Activated T-helper 17 cell treated with anti-CD3 and anti-CD28 coated beads, Interleukin-2, amount 50 U/mL, for 72 hours (primary cell): ENCODE measurements at regions not wholly inside any gene's neighbourhood (a gene's known extent, or its start where the extent isn't known, plus 50 kb on each side); places are given as distances from the start of the nearest gene placed in this dataset.
"Not testable (repeated sequence)": the region's sequence is repeated elsewhere in the genome, so short reads cannot be mapped to it uniquely, and the experiment has no call there.

Experiments used
- ATAC-seq: fragments of 150-1000 bp; cut with Tn5 transposase; replicated peaks from 2 replicates; pipeline ENCODE4 v1.10.0; 2021; ENCODE audit warnings: mild to moderate bottlenecking, moderate library complexity
- H3K27ac Mint-ChIP-seq: one replicate; pipeline ENCODE4 v1.8.0; 2022; ENCODE audit warnings: mixed read lengths
- H3K27me3 Mint-ChIP-seq: one replicate; pipeline ENCODE4 v1.8.0; 2022; ENCODE audit warnings: mixed read lengths
- H3K36me3 Mint-ChIP-seq: one replicate; pipeline ENCODE4 v1.8.0; 2022; ENCODE audit warnings: low read depth, mild to moderate bottlenecking, mixed read lengths
- H3K4me1 Mint-ChIP-seq: one replicate; pipeline ENCODE4 v1.8.0; 2022; ENCODE audit warnings: mixed read lengths
- H3K4me3 Mint-ChIP-seq: one replicate; pipeline ENCODE4 v1.8.0; 2022; ENCODE audit warnings: mild to moderate bottlenecking, mixed read lengths
- H3K9me3 Mint-ChIP-seq: one replicate; pipeline ENCODE4 v1.8.0; 2022; ENCODE audit warnings: mixed read lengths

DNA sequence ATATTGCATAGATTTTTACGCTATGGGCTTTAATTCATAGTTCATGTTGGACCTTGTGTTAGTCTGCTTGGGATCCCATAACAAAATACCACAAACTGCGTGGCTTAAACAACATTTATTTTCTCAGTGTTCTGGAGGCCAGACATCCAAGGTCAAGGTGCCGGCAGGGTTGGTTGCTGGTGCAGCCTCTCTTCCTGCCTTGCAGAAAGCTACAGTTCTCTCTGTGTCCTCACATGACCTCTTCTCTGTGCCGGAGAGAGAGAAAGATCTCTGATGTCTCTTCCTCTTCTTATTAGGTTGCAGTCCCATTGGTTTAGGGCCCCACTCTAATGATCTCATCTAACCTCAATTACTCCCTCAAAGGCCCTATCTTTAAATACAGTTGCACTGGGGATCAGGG is 170.5 kb downstream of the IPO8 start:
- no peak for ATAC-seq
- Mint-ChIP-seq H3K9me3 (no peaks in the 10 kb centered on the region), H3K4me3 (no peak overlapping the region), H3K36me3 (no peaks in the 10 kb centered on the region), H3K27me3 (peaks cover 4% of the 10 kb centered on the region), H3K4me1 (no peaks in the 10 kb centered on the region), H3K27ac (no peak overlapping the region)

- not testable (repeated sequence) for H3K4me1 Mint-ChIP-seq, ATAC-seq, H3K27me3 Mint-ChIP-seq, H3K9me3 Mint-ChIP-seq, H3K36me3 Mint-ChIP-seq, H3K27ac Mint-ChIP-seq, H3K4me3 Mint-ChIP-seq
Measured at GRCh38 chr12:30520285-30520684, 175.4 kb downstream of the IPO8 start.

GRCh38 chr12:30519535-30519934 is 176.1 kb downstream of the IPO8 start:
- ATAC-seq: no peak
- no peaks in the 10 kb centered on the region for H3K27me3 Mint-ChIP-seq
- no peak overlapping the region for H3K27ac Mint-ChIP-seq
- no peak overlapping the region for H3K4me3 Mint-ChIP-seq
- H3K4me1 Mint-ChIP-seq: no peaks in the 10 kb centered on the region
- H3K36me3 Mint-ChIP-seq: no peaks in the 10 kb centered on the region
- no peaks in the 10 kb centered on the region for H3K9me3 Mint-ChIP-seq

DNA sequence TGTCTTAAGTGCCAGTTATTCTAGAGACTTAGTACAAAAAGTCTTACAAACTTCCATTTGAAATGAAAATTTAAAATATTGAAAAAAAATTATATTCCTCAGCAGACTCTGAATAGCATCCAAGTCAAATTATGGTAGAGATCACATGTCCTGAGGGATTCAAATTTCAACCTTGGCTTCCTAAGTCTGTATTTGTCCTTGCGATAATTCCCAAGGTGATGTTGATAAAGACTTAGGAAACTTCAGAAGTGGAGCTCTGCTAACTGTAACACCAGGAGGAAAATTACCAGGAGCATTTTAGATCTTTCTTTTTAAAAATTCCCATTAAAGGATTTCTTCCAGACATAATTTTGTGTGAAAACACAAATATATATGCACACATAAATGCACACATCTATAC is 178.3 kb downstream of the IPO8 start:
- Mint-ChIP-seq H3K4me1 (no peaks in the 10 kb centered on the region), H3K9me3 (no peaks in the 10 kb centered on the region), H3K27me3 (no peaks in the 10 kb centered on the region), H3K36me3 (no peaks in the 10 kb centered on the region), H3K4me3 (no peak overlapping the region), H3K27ac (no peak overlapping the region)
- ATAC-seq: no peak

DNA sequence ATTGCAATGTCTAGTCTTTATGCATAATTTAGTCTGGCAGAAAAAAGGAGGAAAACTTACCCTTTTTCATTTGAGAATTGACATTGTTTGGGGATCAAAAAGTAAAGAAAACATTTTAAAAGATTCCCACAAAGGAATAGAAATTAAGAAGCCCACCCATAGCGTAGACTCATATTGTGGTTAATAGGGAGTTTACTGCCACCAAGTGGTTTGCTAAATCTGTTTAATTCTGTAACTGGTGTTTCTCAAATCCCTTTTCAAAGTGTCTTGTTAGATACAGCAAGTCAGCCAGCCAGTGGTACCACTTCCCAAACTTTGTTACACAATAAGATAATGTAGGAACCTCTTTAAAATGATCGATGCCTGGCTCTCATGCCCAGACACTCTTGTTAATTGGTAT is 180.3 kb downstream of the IPO8 start:
- no peak overlapping the region for H3K4me3 Mint-ChIP-seq
- no peaks in the 10 kb centered on the region for H3K36me3 Mint-ChIP-seq
- no peak for ATAC-seq
- no peaks in the 10 kb centered on the region for H3K4me1 Mint-ChIP-seq
- no peak overlapping the region for H3K27ac Mint-ChIP-seq
- no peaks in the 10 kb centered on the region for H3K9me3 Mint-ChIP-seq
- no peaks in the 10 kb centered on the region for H3K27me3 Mint-ChIP-seq

GRCh38 chr12:30514666-30515065 is 181.0 kb downstream of the IPO8 start:
- Mint-ChIP-seq H3K27me3 (no peaks in the 10 kb centered on the region), H3K4me1 (no peaks in the 10 kb centered on the region), H3K27ac (no peak overlapping the region), H3K36me3 (no peaks in the 10 kb centered on the region), H3K9me3 (no peaks in the 10 kb centered on the region), H3K4me3 (no peak overlapping the region)
- ATAC-seq: no peak

DNA sequence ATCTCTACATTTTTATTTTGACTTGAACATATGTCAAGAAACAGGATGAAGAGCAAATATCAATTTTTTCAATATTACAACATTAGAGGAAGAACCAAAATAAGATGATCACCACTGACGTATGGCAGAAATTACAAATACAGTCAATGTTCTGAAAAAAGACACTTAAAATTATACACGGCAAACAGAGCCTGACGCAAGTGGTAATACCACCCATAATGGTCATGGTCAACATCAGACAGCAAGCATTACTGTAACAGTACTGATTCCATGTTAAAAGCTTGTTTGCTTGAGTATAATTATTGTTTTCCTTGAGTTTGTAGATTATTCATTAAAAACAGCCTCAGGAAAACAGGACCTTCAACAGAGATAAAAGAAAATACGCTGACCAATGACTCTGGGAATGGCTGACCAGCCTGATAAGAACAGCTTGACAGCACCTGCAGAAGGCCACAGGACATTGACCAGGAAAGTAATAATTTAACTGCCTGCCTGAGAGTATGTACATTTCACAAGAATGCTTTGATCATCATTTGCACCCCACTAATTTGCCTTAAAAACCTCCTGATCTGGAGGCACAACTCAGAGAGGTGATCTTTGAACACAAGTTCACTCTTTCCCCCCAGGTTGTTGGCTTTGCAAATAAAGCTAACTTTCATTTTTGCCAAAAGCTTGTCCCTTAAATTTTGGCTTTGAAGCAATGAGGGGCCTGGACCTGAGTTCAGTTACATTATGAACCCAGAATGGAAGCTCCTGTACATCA is 187.3 kb downstream of the IPO8 start:
- Mint-ChIP-seq H3K4me1 (no peaks in the 10 kb centered on the region), H3K9me3 (no peaks in the 10 kb centered on the region), H3K27ac (no peak overlapping the region), H3K4me3 (no peak overlapping the region), H3K36me3 (no peaks in the 10 kb centered on the region), H3K27me3 (peaks cover 4% of the 10 kb centered on the region)
- no peak for ATAC-seq

DNA sequence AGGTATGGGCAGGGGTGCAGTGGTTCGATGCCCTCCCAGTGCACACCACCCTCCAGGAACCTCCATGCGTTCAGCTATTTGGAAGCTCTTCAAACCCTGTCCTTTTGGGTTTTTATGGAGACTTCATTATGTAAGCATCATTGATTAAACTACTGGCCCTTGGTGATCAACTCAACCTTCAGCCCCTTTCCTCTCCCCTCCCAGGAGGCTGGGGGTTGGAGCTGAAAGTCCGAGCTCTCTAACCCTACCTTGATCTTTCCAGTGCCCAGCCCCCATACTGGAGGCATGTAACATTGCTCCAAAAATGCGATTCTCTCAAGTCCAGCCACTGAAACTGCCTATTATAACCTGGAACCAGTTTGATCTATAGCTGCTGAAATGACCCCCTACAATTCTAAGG is 188.1 kb downstream of the IPO8 start:
- no peak overlapping the region for H3K27ac Mint-ChIP-seq
- peaks cover 4% of the 10 kb centered on the region for H3K27me3 Mint-ChIP-seq
- no peak for ATAC-seq
- H3K4me1 Mint-ChIP-seq: no peaks in the 10 kb centered on the region
- no peaks in the 10 kb centered on the region for H3K36me3 Mint-ChIP-seq
- H3K4me3 Mint-ChIP-seq: no peak overlapping the region
- H3K9me3 Mint-ChIP-seq: no peaks in the 10 kb centered on the region

DNA sequence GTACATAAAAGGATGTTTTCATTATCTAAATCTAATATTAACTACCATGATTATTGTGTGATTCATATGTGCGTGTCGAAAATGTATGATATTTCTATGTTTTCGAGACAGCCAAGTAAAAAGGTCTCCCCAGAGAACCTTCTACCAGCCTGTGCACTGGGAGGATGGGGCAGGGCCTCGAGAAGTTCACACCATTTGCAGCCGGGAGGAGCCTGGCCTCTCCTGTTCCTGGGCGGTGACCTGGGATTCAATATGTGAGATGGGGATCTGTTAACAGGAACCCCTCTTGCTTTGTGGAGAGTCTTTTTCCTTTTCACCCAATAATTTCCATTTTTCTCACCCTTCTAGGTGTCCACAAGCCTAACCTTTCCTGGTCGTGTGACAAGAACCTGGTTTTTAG is 189.3 kb downstream of the IPO8 start:
- Mint-ChIP-seq H3K36me3 (no peaks in the 10 kb centered on the region), H3K4me1 (no peaks in the 10 kb centered on the region), H3K27ac (no peak overlapping the region), H3K4me3 (no peak overlapping the region), H3K27me3 (peaks cover 4% of the 10 kb centered on the region), H3K9me3 (no peaks in the 10 kb centered on the region)
- ATAC-seq: no peak

GRCh38 chr12:30501718-30502117 is 194.0 kb downstream of the IPO8 start:
- no peak for ATAC-seq
- H3K4me3 Mint-ChIP-seq: no peak overlapping the region
- H3K9me3 Mint-ChIP-seq: no peaks in the 10 kb centered on the region
- H3K36me3 Mint-ChIP-seq: no peaks in the 10 kb centered on the region
- H3K4me1 Mint-ChIP-seq: no peaks in the 10 kb centered on the region
- H3K27me3 Mint-ChIP-seq: peaks cover 4% of the 10 kb centered on the region
- H3K27ac Mint-ChIP-seq: no peak overlapping the region

- peaks cover 2% of the 10 kb centered on the region for H3K27me3 Mint-ChIP-seq
- no peak overlapping the region for H3K27ac Mint-ChIP-seq
- no peaks in the 10 kb centered on the region for H3K36me3 Mint-ChIP-seq
- H3K4me3 Mint-ChIP-seq: no peak overlapping the region
- H3K4me1 Mint-ChIP-seq: no peaks in the 10 kb centered on the region
- no peaks in the 10 kb centered on the region for H3K9me3 Mint-ChIP-seq
- ATAC-seq: no peak
Measured at GRCh38 chr12:30500532-30500931, 195.1 kb downstream of the IPO8 start.

- Mint-ChIP-seq H3K9me3 (no peaks in the 10 kb centered on the region), H3K27me3 (peaks cover 4% of the 10 kb centered on the region), H3K4me3 (no peak overlapping the region), H3K4me1 (no peaks in the 10 kb centered on the region), H3K36me3 (no peaks in the 10 kb centered on the region), H3K27ac (no peak overlapping the region)
- ATAC-seq: no peak
Measured at GRCh38 chr12:30485230-30485890, 210.3 kb downstream of the IPO8 start.

DNA sequence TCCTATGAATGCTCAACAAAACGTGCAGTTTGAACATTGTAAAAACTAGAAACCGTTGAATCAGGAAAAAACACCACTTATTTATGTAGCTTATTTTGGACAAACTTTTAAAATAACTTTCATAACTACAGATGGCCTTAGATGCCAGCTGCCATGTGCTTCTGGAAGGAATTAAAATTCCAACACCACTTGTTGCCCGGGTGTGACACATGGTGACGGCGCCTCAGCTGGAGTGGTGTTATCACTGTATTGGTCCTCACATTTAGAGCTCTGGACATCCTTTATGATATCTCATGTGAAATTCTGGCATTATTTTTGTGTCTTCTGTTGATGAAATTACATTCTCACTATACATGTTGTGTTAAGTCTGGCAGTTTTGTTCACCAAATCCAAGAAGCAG is 211.0 kb downstream of the IPO8 start:
- H3K4me3 Mint-ChIP-seq: no peak overlapping the region
- H3K36me3 Mint-ChIP-seq: no peaks in the 10 kb centered on the region
- H3K27ac Mint-ChIP-seq: no peak overlapping the region
- no peaks in the 10 kb centered on the region for H3K4me1 Mint-ChIP-seq
- no peaks in the 10 kb centered on the region for H3K9me3 Mint-ChIP-seq
- ATAC-seq: no peak
- H3K27me3 Mint-ChIP-seq: peaks cover 4% of the 10 kb centered on the region

DNA sequence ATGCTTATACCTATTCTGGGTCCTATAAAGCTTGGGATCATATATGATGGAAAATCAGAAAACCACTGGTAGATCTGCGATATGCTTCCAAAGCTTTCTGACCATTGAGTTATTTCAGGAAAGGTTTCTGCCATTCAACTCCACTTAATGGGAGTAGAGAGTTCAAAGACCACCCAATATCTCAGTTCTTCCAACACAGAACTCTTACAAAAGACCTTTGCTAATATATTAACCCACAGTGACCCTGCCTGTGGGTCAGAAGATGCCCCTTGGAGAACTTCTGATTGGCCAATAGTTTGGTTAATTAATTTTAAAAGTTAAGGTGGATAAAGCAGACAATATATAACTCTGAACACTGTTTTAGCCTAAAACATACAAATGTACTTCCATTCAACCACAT is 213.0 kb downstream of the IPO8 start:
- Mint-ChIP-seq H3K27me3 (peaks cover 4% of the 10 kb centered on the region), H3K36me3 (no peaks in the 10 kb centered on the region), H3K4me1 (no peaks in the 10 kb centered on the region), H3K27ac (no peak overlapping the region), H3K4me3 (no peak overlapping the region), H3K9me3 (no peaks in the 10 kb centered on the region)
- ATAC-seq: no peak

DNA sequence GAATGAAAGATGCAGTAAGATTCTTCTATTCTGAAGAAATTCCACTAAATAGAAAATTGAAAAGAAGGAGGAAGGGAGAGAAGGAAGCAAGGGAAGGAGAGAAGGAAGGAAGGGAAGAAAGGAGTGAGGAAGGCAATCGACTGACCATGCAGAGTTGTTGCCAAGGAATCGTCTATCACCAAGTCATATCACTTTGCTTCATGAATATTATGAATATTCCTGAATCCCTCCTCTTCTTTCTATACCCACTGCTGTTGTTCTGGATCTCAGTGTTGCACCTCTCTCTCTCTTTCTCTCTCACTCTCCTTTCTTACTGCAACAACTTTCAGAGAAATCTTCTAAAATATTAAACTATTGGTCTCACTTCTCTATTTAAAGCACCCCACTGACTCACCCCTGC is 222.4 kb downstream of the IPO8 start:
- peaks cover 10% of the 10 kb centered on the region for H3K9me3 Mint-ChIP-seq
- peaks cover 7% of the 10 kb centered on the region for H3K27me3 Mint-ChIP-seq
- no peak overlapping the region for H3K4me3 Mint-ChIP-seq
- H3K4me1 Mint-ChIP-seq: no peaks in the 10 kb centered on the region
- no peaks in the 10 kb centered on the region for H3K36me3 Mint-ChIP-seq
- no peak overlapping the region for H3K27ac Mint-ChIP-seq
- no peak for ATAC-seq
